DOHH2 (cell line): ENCODE measurements at regions not wholly inside any gene's neighbourhood (a gene's known extent, or its start where the extent isn't known, plus 50 kb on each side); places are given as distances from the start of the nearest gene placed in this dataset.

ENCODE experiments used
- H3F3A ChIP-seq: fragments of 200-600 bp; sonication (generic), shearing (Covaris generic); 2 replicates; pipeline ENCODE4 v1.6.0; 2016; ENCODE audit warnings: antibody characterized with exemption, mild to moderate bottlenecking; ENCODE audit not compliant: control insufficient read depth, insufficient read depth
- H3K27ac ChIP-seq: fragments of 200-600 bp; sonication (generic); 2 replicates; pipeline ENCODE4 v1.5.1; 2014; ENCODE audit warnings: low read depth, mild to moderate bottlenecking, low read length, moderate library complexity
- H3K27me3 ChIP-seq: fragments of 200-600 bp; sonication (generic); 2 replicates; pipeline ENCODE4 v1.6.1; 2014; ENCODE audit warnings: mild to moderate bottlenecking, low read length, mixed read lengths; ENCODE audit not compliant: control insufficient read depth
- H3K36me3 ChIP-seq: fragments of 200-600 bp; sonication (generic); 2 replicates; pipeline ENCODE4 v1.6.1; 2014; ENCODE audit warnings: mild to moderate bottlenecking, low read length, moderate library complexity, mixed read lengths; ENCODE audit not compliant: control insufficient read depth
- H3K4me1 ChIP-seq: fragments of 200-600 bp; sonication (generic); 2 replicates; pipeline ENCODE4 v1.6.1; 2014; ENCODE audit warnings: mild to moderate bottlenecking, low read length, mixed read lengths; ENCODE audit not compliant: control insufficient read depth
- H3K4me2 ChIP-seq: fragments of 200-600 bp; sonication (generic); 2 replicates; pipeline ENCODE4 v1.6.0; 2014; ENCODE audit warnings: mild to moderate bottlenecking, low read length, moderate library complexity
- H3K4me3 ChIP-seq: fragments of 200-600 bp; sonication (generic); 2 replicates; pipeline ENCODE4 v1.5.1; 2014; ENCODE audit warnings: mild to moderate bottlenecking, low read length, mixed read lengths
- H3K79me2 ChIP-seq: fragments of 200-600 bp; sonication (generic); 2 replicates; pipeline ENCODE4 v1.6.1; 2014; ENCODE audit warnings: mild to moderate bottlenecking, low read length, mixed read lengths; ENCODE audit not compliant: control insufficient read depth
- H3K9me2 ChIP-seq: fragments of 200-600 bp; sonication (generic); replicated peaks from 2 replicates; pipeline ENCODE4 v1.6.1; 2014; ENCODE audit warnings: mild to moderate bottlenecking, low read length, mixed read lengths; ENCODE audit not compliant: control insufficient read depth
- H3K9me3 ChIP-seq: fragments of 200-600 bp; sonication (generic); 2 replicates; pipeline ENCODE4 v1.6.1; 2014; ENCODE audit warnings: antibody characterized with exemption, low read length, mixed read lengths; ENCODE audit not compliant: control insufficient read depth, insufficient read depth
- H4K20me1 ChIP-seq: fragments of 200-600 bp; sonication (generic); 2 replicates; pipeline ENCODE4 v1.6.0; 2014; ENCODE audit warnings: low read depth, mild to moderate bottlenecking, antibody characterized with exemption, low read length, moderate library complexity; ENCODE audit not compliant: control insufficient read depth, insufficient read depth
- EZH2phosphoT487 ChIP-seq: fragments of 200-600 bp; sonication (generic); IDR thresholded peaks from 2 replicates; pipeline ENCODE4 v1.6.1; 2017; ENCODE audit warnings: borderline replicate concordance, mild to moderate bottlenecking, antibody characterized with exemption, low read length, moderate library complexity, mixed read lengths
- TF ChIP-seq, protein P1 (sequence below): fragments of 200-600 bp; sonication (generic); IDR thresholded peaks from one replicate; pipeline ENCODE4 v1.5.1; 2014; ENCODE audit warnings: antibody characterized with exemption, mild to moderate bottlenecking, low read depth, low read length; ENCODE audit not compliant: poor library complexity, severe bottlenecking

DNA sequence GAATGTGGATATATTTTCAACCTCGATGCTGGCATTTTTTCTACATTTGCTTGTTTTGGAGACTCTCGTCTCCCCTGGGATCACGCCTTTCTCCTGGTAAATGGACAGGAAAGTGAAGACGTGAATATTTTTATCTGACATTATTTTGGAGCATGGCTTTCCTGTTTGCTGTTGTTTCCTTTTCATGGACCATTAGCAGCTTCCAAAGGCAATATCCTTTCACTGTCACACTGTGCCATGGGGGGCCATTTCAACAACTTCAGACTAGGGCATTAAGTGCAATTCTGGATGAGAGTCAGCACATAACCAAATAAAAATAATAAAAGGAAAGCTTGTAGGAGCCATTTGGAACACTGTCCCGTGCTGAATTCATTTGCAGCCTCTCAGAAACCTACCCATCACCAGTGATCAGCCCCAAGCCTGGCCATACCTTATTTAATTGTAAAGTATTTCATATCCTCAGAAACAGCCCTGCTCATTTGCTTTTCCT lies 75.9 kb upstream of the NEUROD6 start:
- Histone ChIP-seq H3K9me2 (no peaks in the 10 kb centered on the region), H3K4me3 (no peak overlapping the region), H3K27me3 (no peaks in the 10 kb centered on the region), H3K36me3 (no peaks in the 10 kb centered on the region), H3K4me1 (no peaks in the 10 kb centered on the region), H3K9me3 (no peaks in the 10 kb centered on the region), H3K79me2 (no peaks in the 10 kb centered on the region), H3F3A (no peaks in the 10 kb centered on the region), H3K4me2 (no peak overlapping the region), H3K27ac (no peak overlapping the region), H4K20me1 (no peaks in the 10 kb centered on the region)
- TF ChIP-seq, protein P1, sequence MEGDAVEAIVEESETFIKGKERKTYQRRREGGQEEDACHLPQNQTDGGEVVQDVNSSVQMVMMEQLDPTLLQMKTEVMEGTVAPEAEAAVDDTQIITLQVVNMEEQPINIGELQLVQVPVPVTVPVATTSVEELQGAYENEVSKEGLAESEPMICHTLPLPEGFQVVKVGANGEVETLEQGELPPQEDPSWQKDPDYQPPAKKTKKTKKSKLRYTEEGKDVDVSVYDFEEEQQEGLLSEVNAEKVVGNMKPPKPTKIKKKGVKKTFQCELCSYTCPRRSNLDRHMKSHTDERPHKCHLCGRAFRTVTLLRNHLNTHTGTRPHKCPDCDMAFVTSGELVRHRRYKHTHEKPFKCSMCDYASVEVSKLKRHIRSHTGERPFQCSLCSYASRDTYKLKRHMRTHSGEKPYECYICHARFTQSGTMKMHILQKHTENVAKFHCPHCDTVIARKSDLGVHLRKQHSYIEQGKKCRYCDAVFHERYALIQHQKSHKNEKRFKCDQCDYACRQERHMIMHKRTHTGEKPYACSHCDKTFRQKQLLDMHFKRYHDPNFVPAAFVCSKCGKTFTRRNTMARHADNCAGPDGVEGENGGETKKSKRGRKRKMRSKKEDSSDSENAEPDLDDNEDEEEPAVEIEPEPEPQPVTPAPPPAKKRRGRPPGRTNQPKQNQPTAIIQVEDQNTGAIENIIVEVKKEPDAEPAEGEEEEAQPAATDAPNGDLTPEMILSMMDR, result no peak
- no peak for TF ChIP-seq EZH2phosphoT487

DNA sequence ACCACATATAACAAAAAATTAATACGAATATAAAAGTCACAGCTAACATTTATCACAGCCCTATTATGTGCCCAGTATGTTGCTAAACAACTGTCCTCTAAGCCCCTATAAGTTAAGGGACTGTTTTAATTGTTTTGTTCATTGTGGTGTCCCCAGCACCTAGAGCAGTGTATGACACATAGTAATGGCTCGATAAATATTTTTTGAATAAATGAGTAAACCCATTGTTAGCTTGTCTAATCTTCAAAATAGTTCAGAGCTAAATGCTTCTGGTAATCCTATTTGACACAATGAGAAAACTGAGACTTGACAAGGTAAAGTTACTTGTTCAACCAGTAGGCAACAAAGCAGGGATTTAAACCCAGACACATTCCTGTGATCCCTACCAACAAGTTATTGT lies 78.4 kb upstream of the NEUROD6 start:
- no peak overlapping the region for H3K4me3 ChIP-seq
- no peaks in the 10 kb centered on the region for H3K9me3 ChIP-seq
- TF ChIP-seq EZH2phosphoT487, result no peak
- TF ChIP-seq, protein P1, result no peak
- H3K79me2 ChIP-seq, result no peaks in the 10 kb centered on the region
- no peaks in the 10 kb centered on the region for H3F3A ChIP-seq
- H4K20me1 ChIP-seq, result no peaks in the 10 kb centered on the region
- peaks cover 3% of the 10 kb centered on the region; the same call in 1 of the 2 replicates for H3K27me3 ChIP-seq
- H3K4me2 ChIP-seq, result no peak overlapping the region
- H3K27ac ChIP-seq, result no peak overlapping the region
- H3K4me1 ChIP-seq, result no peaks in the 10 kb centered on the region
- H3K9me2 ChIP-seq, result no peaks in the 10 kb centered on the region
- H3K36me3 ChIP-seq, result no peaks in the 10 kb centered on the region

DNA sequence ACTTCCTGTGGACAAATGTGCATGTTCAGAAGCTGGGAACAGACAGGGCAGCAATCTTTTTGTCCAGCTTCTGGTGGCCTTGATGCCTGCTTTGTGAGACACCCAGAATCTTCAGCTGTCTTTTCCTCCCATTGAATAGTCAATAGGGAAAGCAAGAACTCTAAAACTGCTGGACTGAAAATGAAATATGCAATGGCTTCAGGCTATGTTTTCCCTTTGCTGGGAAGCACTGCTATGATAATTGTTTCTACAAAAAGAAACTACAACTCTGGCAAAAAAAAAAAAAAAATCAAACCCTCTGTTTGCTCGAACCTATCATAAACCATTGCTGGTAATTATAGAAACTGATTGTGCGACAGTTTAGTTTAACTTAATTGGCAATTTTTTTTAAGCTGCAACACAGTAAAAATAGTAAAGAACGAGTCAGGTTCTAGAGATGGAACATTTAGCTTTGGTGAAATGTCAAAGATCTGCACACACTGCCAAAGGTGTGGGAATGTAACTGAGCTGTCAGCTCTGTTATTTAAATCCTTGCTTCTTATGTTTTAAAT lies 79.1 kb upstream of the NEUROD6 start:
- H3K4me3 ChIP-seq, result no peak overlapping the region
- H3K36me3 ChIP-seq, result no peaks in the 10 kb centered on the region
- peaks cover 3% of the 10 kb centered on the region; the same call in 1 of the 2 replicates for H3K27me3 ChIP-seq
- no peak for TF ChIP-seq EZH2phosphoT487
- TF ChIP-seq, protein P1, result no peak
- H3K27ac ChIP-seq, result no peak overlapping the region
- H3K9me3 ChIP-seq, result no peaks in the 10 kb centered on the region
- H3F3A ChIP-seq, result no peaks in the 10 kb centered on the region
- no peaks in the 10 kb centered on the region for H3K4me1 ChIP-seq
- H3K9me2 ChIP-seq, result no peaks in the 10 kb centered on the region
- H3K79me2 ChIP-seq, result no peaks in the 10 kb centered on the region
- H4K20me1 ChIP-seq, result no peaks in the 10 kb centered on the region
- H3K4me2 ChIP-seq, result no peak overlapping the region
